Progenitor cell of endocrine pancreas (in vitro differentiated cells): ENCODE measurements at regions not wholly inside any gene's neighbourhood (a gene's known extent, or its start where the extent isn't known, plus 50 kb on each side); places are given as distances from the start of the nearest gene placed in this dataset.

Experiments
- DNase-seq: peaks from one replicate; pipeline ENCODE4 v3.0.0; 2021; ENCODE audit warnings: low spot score; ENCODE audit not compliant: unreplicated experiment
- H3K27ac Mint-ChIP-seq: 2 replicates; pipeline ENCODE4 v1.8.0; 2021; ENCODE audit warnings: mild to moderate bottlenecking, moderate library complexity, mixed read lengths
- H3K27me3 Mint-ChIP-seq: 2 replicates; pipeline ENCODE4 v1.8.0; 2021; ENCODE audit warnings: mixed read lengths
- H3K36me3 Mint-ChIP-seq: 2 replicates; pipeline ENCODE4 v1.8.0; 2022; ENCODE audit warnings: mixed read lengths; ENCODE audit not compliant: insufficient read depth
- H3K4me1 Mint-ChIP-seq: 2 replicates; pipeline ENCODE4 v1.8.0; 2021; ENCODE audit warnings: low read depth, mixed read lengths
- H3K4me3 Mint-ChIP-seq: 2 replicates; pipeline ENCODE4 v1.8.0; 2021; ENCODE audit warnings: low read depth, mild to moderate bottlenecking, moderate library complexity, mixed read lengths
- H3K9me3 Mint-ChIP-seq: 2 replicates; pipeline ENCODE4 v1.8.0; 2021; ENCODE audit warnings: low read depth, mixed read lengths
- CTCF ChIP-seq: fragments of 200-600 bp; sonication (generic); IDR thresholded peaks from one replicate; pipeline ENCODE4 v1.5.0; 2021; ENCODE audit warnings: antibody characterized with exemption, mild to moderate bottlenecking; ENCODE audit not compliant: unreplicated experiment

GRCh38 chr5:116738239-116738614 lies 163.6 kb upstream of the SEMA6A start:
- Mint-ChIP-seq H3K9me3 (no peaks in the 10 kb centered on the region), H3K4me3 (no peak overlapping the region), H3K4me1 (no peaks in the 10 kb centered on the region), H3K27ac (no peak overlapping the region), H3K27me3 (peaks cover 20% of the 10 kb centered on the region), H3K36me3 (no peaks in the 10 kb centered on the region)
- DNase-seq: no peak
- TF ChIP-seq CTCF: no peak

- H3K4me1 Mint-ChIP-seq: peaks cover under 1% of the 10 kb centered on the region
- no peak for DNase-seq
- H3K36me3 Mint-ChIP-seq: no peaks in the 10 kb centered on the region
- H3K9me3 Mint-ChIP-seq: no peaks in the 10 kb centered on the region
- no peak overlapping the region for H3K27ac Mint-ChIP-seq
- no peak for TF ChIP-seq CTCF
- no peak overlapping the region for H3K4me3 Mint-ChIP-seq
- peaks cover 20% of the 10 kb centered on the region for H3K27me3 Mint-ChIP-seq
These were observed 162.0 kb upstream of the SEMA6A start for GRCh38 chr5:116736671-116737070.

- peaks cover 15% of the 10 kb centered on the region for H3K27me3 Mint-ChIP-seq
- no peak for TF ChIP-seq CTCF
- H3K9me3 Mint-ChIP-seq: no peaks in the 10 kb centered on the region
- no peak for DNase-seq
- H3K27ac Mint-ChIP-seq: no peak overlapping the region
- H3K4me3 Mint-ChIP-seq: no peak overlapping the region
- H3K36me3 Mint-ChIP-seq: no peaks in the 10 kb centered on the region
- peaks cover 3% of the 10 kb centered on the region for H3K4me1 Mint-ChIP-seq
These were observed 159.7 kb upstream of the SEMA6A start for GRCh38 chr5:116733991-116734975.

- Mint-ChIP-seq H3K36me3 (no peaks in the 10 kb centered on the region), H3K27ac (no peak overlapping the region), H3K27me3 (peaks cover 8% of the 10 kb centered on the region), H3K9me3 (no peaks in the 10 kb centered on the region), H3K4me3 (no peak overlapping the region), H3K4me1 (peaks cover 3% of the 10 kb centered on the region)
- no peak for TF ChIP-seq CTCF
- no peak for DNase-seq
These were observed 158.0 kb upstream of the SEMA6A start for GRCh38 chr5:116732591-116732990.

- Mint-ChIP-seq H3K36me3 (no peaks in the 10 kb centered on the region), H3K27me3 (peaks cover 8% of the 10 kb centered on the region), H3K4me3 (no peak overlapping the region), H3K4me1 (peaks cover 3% of the 10 kb centered on the region), H3K9me3 (no peaks in the 10 kb centered on the region), H3K27ac (no peak overlapping the region)
- DNase-seq: no peak
- no peak for TF ChIP-seq CTCF
These were observed 156.8 kb upstream of the SEMA6A start for GRCh38 chr5:116731432-116731831.
